WERI-Rb-1 (cell line): ENCODE measurements at regions not wholly inside any gene's neighbourhood (a gene's known extent, or its start where the extent isn't known, plus 50 kb on each side); places are given as distances from the start of the nearest gene placed in this dataset.
A peak's percentile ranks its signal among the peaks of the same experiment; 100 is the strongest.

ENCODE experiments used
- DNase-seq: peaks from one replicate; pipeline ENCODE4 v3.0.0-alpha.2; 2020
- H3K27ac ChIP-seq: fragments of 250-450 bp; sonication (Bioruptor Pico); 2 replicates; pipeline ENCODE4 v1.5.1; 2020; ENCODE audit warnings: mild to moderate bottlenecking, moderate library complexity
- H3K27me3 ChIP-seq: fragments of 250-450 bp; sonication (Bioruptor Pico); 2 replicates; pipeline ENCODE4 v1.5.1; 2021; ENCODE audit warnings: mild to moderate bottlenecking, low read depth, moderate library complexity; ENCODE audit not compliant: insufficient read depth, severe bottlenecking
- H3K36me3 ChIP-seq: fragments of 250-450 bp; sonication (Bioruptor Pico); 2 replicates; pipeline ENCODE4 v1.5.1; 2020; ENCODE audit warnings: mild to moderate bottlenecking, moderate library complexity
- H3K4me3 ChIP-seq: 2 replicates; pipeline ENCODE4 v1.5.1; 2011; ENCODE audit warnings: low read depth, mild to moderate bottlenecking, control low read depth, low read length
- H3K9me3 ChIP-seq: fragments of 250-450 bp; sonication (Bioruptor Pico); 2 replicates; pipeline ENCODE4 v1.5.1; 2021; ENCODE audit warnings: mild to moderate bottlenecking, moderate library complexity; ENCODE audit not compliant: severe bottlenecking
- CTCF ChIP-seq: IDR thresholded peaks from 2 replicates; pipeline ENCODE4 v1.5.1; 2011; ENCODE audit warnings: low read depth, mild to moderate bottlenecking, control low read depth, inconsistent platforms, low read length

GRCh38 chr15:38667890-38668850 lies 103.6 kb upstream of the RASGRP1 start:
- DNase-seq, result no peak
- Histone ChIP-seq H3K27ac (no peak overlapping the region), H3K9me3 (no peaks in the 10 kb centered on the region)

GRCh38 chr15:38668898-38669391 lies 104.3 kb upstream of the RASGRP1 start:
- H3K36me3 ChIP-seq, result no peaks in the 10 kb centered on the region

More at GRCh38 chr15:38667890-38668850, 103.6 kb upstream of the RASGRP1 start:
- Histone ChIP-seq H3K36me3 (no peaks in the 10 kb centered on the region), H3K4me3 (no peak overlapping the region), H3K27me3 (peaks cover 33% of the 10 kb centered on the region)
- TF ChIP-seq CTCF, result no peak

GRCh38 chr15:38670128-38671005 lies 105.8 kb upstream of the RASGRP1 start:
- H3K4me3 ChIP-seq, result no peak overlapping the region

More at GRCh38 chr15:38668898-38669391, 104.3 kb upstream of the RASGRP1 start:
- H3K27me3 ChIP-seq, result peaks cover 38% of the 10 kb centered on the region
- DNase-seq, result peak; percentile 16
- TF ChIP-seq CTCF, result no peak
- no peak overlapping the region for H3K4me3 ChIP-seq
- H3K27ac ChIP-seq, result no peak overlapping the region
- no peaks in the 10 kb centered on the region for H3K9me3 ChIP-seq

GRCh38 chr15:38671006-38671387 lies 106.4 kb upstream of the RASGRP1 start:
- DNase-seq, result no peak
- Histone ChIP-seq H3K27ac (no peak overlapping the region), H3K27me3 (peaks cover 54% of the 10 kb centered on the region), H3K9me3 (no peaks in the 10 kb centered on the region), H3K36me3 (no peaks in the 10 kb centered on the region), H3K4me3 (no peak overlapping the region)
- TF ChIP-seq CTCF, result no peak

More at GRCh38 chr15:38670128-38671005, 105.8 kb upstream of the RASGRP1 start:
- Histone ChIP-seq H3K36me3 (no peaks in the 10 kb centered on the region), H3K27me3 (peaks cover 48% of the 10 kb centered on the region), H3K27ac (no peak overlapping the region), H3K9me3 (no peaks in the 10 kb centered on the region)
- DNase-seq, result no peak
- no peak for TF ChIP-seq CTCF

- no peak for DNase-seq
- Histone ChIP-seq H3K36me3 (no peaks in the 10 kb centered on the region), H3K27ac (no peak overlapping the region), H3K9me3 (no peaks in the 10 kb centered on the region), H3K27me3 (peaks cover 57% of the 10 kb centered on the region), H3K4me3 (no peak overlapping the region)
- TF ChIP-seq CTCF, result no peak
These were observed 107.2 kb upstream of the RASGRP1 start for GRCh38 chr15:38671675-38672254.
